GM12892 (cell line): ENCODE measurements at regions not wholly inside any gene's neighbourhood (a gene's known extent, or its start where the extent isn't known, plus 50 kb on each side); places are given as distances from the start of the nearest gene placed in this dataset.

Source experiments
- POLR2A ChIP-seq: IDR thresholded peaks from 2 replicates; pipeline ENCODE4 v1.6.1; 2011; ENCODE audit warnings: low read depth, low read length, control low read depth
- POLR2AphosphoS5 ChIP-seq: IDR thresholded peaks from 2 replicates; pipeline ENCODE4 v1.6.1; 2011; ENCODE audit warnings: low read depth, low read length, control low read depth
- TAF1 ChIP-seq: IDR thresholded peaks from 2 replicates; pipeline ENCODE4 v1.6.1; 2011; ENCODE audit warnings: low read depth, mild to moderate bottlenecking, control low read depth, low read length, borderline replicate concordance

- TF ChIP-seq POLR2AphosphoS5 (no peak), POLR2A (no peak), TAF1 (no peak)
These were observed 138.0 kb downstream of the ZNF664 start for GRCh38 chr12:124111006-124111405.
